Endothelial cell of umbilical vein (primary cell): ENCODE measurements at regions not wholly inside any gene's neighbourhood (a gene's known extent, or its start where the extent isn't known, plus 50 kb on each side); places are given as distances from the start of the nearest gene placed in this dataset.

Source experiments
- BruUV-seq: library from RNA; stranded (reverse); fragments of 400-500 nt; replicated peaks from 2 replicates; lab custom pipeline; 2021; lab: Mats Ljungman, UMichigan
- CTCF ChIA-PET: fragments of 300-600, 350-600 bp; sonication (Branson Sonifier 250); formaldehyde crosslinking; loops from one replicate; lab custom pipeline; 2021; ENCODE audit warnings: antibody characterized with exemption, inconsistent platforms; lab: Charles Lee
- POLR2A ChIA-PET: fragments of 300-600, 350-600 bp; sonication (Branson Sonifier 250); formaldehyde crosslinking; loops from one replicate; lab custom pipeline; 2021; ENCODE audit warnings: antibody characterized with exemption, inconsistent platforms; lab: Charles Lee
- DNase-seq: peaks from one replicate; pipeline ENCODE4 v3.0.0-alpha.2; 2011; ENCODE audit warnings: low read depth, low spot score
- FAIRE-seq: peaks from 2 replicates; lab custom pipeline; 2011; peaks lifted over from hg19 to GRCh38; lab: Jason Lieb, UNC
- H2AFZ ChIP-seq: 2 replicates; pipeline ENCODE4 v1.6.0; 2012; ENCODE audit warnings: low read depth, low read length, control low read depth, inconsistent platforms
- H3K27ac ChIP-seq: 2 replicates; pipeline ENCODE4 v1.5.1; 2011; ENCODE audit warnings: low read depth, mild to moderate bottlenecking, control low read depth, low read length, moderate library complexity; ENCODE audit not compliant: insufficient read depth
- H3K27me3 ChIP-seq, 2 experiments: 2 replicates each; pipeline versions ENCODE4 v1.6.0 to v1.6.1; 2011; ENCODE audit warnings: low read length in 2 of 2, mixed read lengths in 1 of 2; ENCODE audit not compliant: control insufficient read depth in 2 of 2, insufficient read depth in 2 of 2
- H3K36me3 ChIP-seq, 2 experiments: 2 replicates in 1 of 2; 3 replicates in 1 of 2; pipeline ENCODE4 v1.5.1; 2011; ENCODE audit warnings: low read length in 2 of 2, mild to moderate bottlenecking in 1 of 2, moderate library complexity in 1 of 2; ENCODE audit not compliant: control insufficient read depth in 2 of 2, insufficient read depth in 2 of 2; ENCODE audit errors: extremely low read depth in 1 of 2
- H3K4me1 ChIP-seq: 3 replicates; pipeline ENCODE4 v1.5.1; 2011; ENCODE audit warnings: mild to moderate bottlenecking, low read length; ENCODE audit not compliant: control insufficient read depth, insufficient read depth; ENCODE audit errors: extremely low read depth
- H3K4me2 ChIP-seq: 2 replicates; pipeline ENCODE4 v1.6.1; 2011; ENCODE audit warnings: low read length, control low read depth, mixed read lengths; ENCODE audit not compliant: insufficient read depth
- H3K4me3 ChIP-seq, 3 experiments: fragments of 200-600 bp in 1 of 3; sonication (generic), shearing (Covaris generic) in 1 of 3; replicated peaks in 1 of 3; 2 replicates each; pipeline ENCODE4 v1.5.1; 2011 to 2016; ENCODE audit warnings: control low read depth in 3 of 3, low read length in 3 of 3, mild to moderate bottlenecking in 2 of 3, inconsistent platforms in 1 of 3, low read depth in 1 of 3, moderate library complexity in 1 of 3; ENCODE audit not compliant: insufficient read depth in 1 of 3
- H3K79me2 ChIP-seq: 2 replicates; pipeline ENCODE4 v1.6.0; 2012; ENCODE audit warnings: low read length, inconsistent platforms; ENCODE audit not compliant: control insufficient read depth, insufficient read depth
- H3K9ac ChIP-seq: replicated peaks from 2 replicates; pipeline ENCODE3; 2011; ENCODE audit warnings: low read length, control low read depth; ENCODE audit not compliant: insufficient read depth; ENCODE audit errors: extremely low read depth
- H3K9me1 ChIP-seq: replicated peaks from 3 replicates; pipeline ENCODE4 v1.6.0; 2011; ENCODE audit warnings: mild to moderate bottlenecking, low read length; ENCODE audit not compliant: control insufficient read depth, insufficient read depth; ENCODE audit errors: extremely low read depth
- H3K9me3 ChIP-seq: replicated peaks from 2 replicates; pipeline ENCODE4 v1.5.1; 2012; ENCODE audit warnings: low read length, inconsistent platforms; ENCODE audit not compliant: control insufficient read depth, insufficient read depth
- H4K20me1 ChIP-seq: replicated peaks from 2 replicates; pipeline ENCODE3; 2011; ENCODE audit warnings: mild to moderate bottlenecking, low read length; ENCODE audit not compliant: control insufficient read depth, insufficient read depth; ENCODE audit errors: extremely low read depth
- EZH2 ChIP-seq: IDR thresholded peaks from 2 replicates; pipeline ENCODE4 v1.6.1; 2012; ENCODE audit warnings: borderline replicate concordance, low read depth, mild to moderate bottlenecking, moderate library complexity, low read length, inconsistent platforms; ENCODE audit not compliant: severe bottlenecking
- FOS ChIP-seq: IDR thresholded peaks from 2 replicates; pipeline ENCODE4 v1.6.1; 2011; ENCODE audit warnings: mild to moderate bottlenecking, low read length, moderate library complexity, borderline replicate concordance; ENCODE audit not compliant: insufficient read depth
- GATA2 ChIP-seq: IDR thresholded peaks from 2 replicates; pipeline ENCODE4 v1.7.0; 2011; ENCODE audit warnings: low read depth, mild to moderate bottlenecking, moderate library complexity, mixed read lengths, low read length; ENCODE audit not compliant: insufficient read length, insufficient read depth
- JUN ChIP-seq: IDR thresholded peaks from 2 replicates; pipeline ENCODE4 v1.6.1; 2011; ENCODE audit warnings: borderline replicate concordance, low read depth; ENCODE audit not compliant: insufficient read length, insufficient read depth
- MAX ChIP-seq: IDR thresholded peaks from 2 replicates; pipeline ENCODE4 v1.6.1; 2011; ENCODE audit not compliant: insufficient read depth, insufficient read length
- MYC ChIP-seq: IDR thresholded peaks from one replicate; pipeline ENCODE4 v1.6.1; 2011; ENCODE audit warnings: mild to moderate bottlenecking, low read depth, low read length
- POLR2A ChIP-seq: IDR thresholded peaks from 2 replicates; pipeline ENCODE4 v1.6.1; 2012; ENCODE audit warnings: low read depth, mild to moderate bottlenecking, control low read depth, low read length
- POLR2AphosphoS5 ChIP-seq: IDR thresholded peaks from 2 replicates; pipeline ENCODE4 v1.6.1; 2012; ENCODE audit warnings: low read depth, mild to moderate bottlenecking, control low read depth, low read length, moderate library complexity; ENCODE audit not compliant: insufficient read depth
- dilution Hi-C: fragments of 300-500 bp; cut with MboI; formaldehyde crosslinking; loops from one replicate; pipeline ENCODE4 v1.15.0; 2019; ENCODE audit warnings: low sequenced_read_pairs; ENCODE audit not compliant: extremely low pct_ligation_motif_present
- intact Hi-C: fragments of 100-400 bp; cut with micrococcal nuclease; formaldehyde crosslinking; loops from one replicate; pipeline ENCODE4 v1.10.0; 2022

GRCh38 chr2:60054571-60055340 is 498.7 kb downstream of the BCL11A start:
- no peaks in the 10 kb centered on the region for H3K9me1 ChIP-seq
- no peak for FAIRE-seq
- DNase-seq, result no peak
- POLR2A ChIA-PET, result no interaction called here
- H3K4me3 ChIP-seq, result no peak overlapping the region
- no peak overlapping the region for H3K4me2 ChIP-seq
- dilution Hi-C loops (no loop called here), intact Hi-C loops (no loop called here)
- no peaks in the 10 kb centered on the region for H3K9me3 ChIP-seq
- H3K36me3 ChIP-seq, result no peaks in the 10 kb centered on the region
- BruUV-seq, result no TSS peak
- no peaks in the 10 kb centered on the region for H3K79me2 ChIP-seq
- TF ChIP-seq FOS (no peak), EZH2 (no peak), POLR2A (no peak), POLR2AphosphoS5 (no peak), JUN (no peak), MYC (no peak)
- no peaks in the 10 kb centered on the region for H4K20me1 ChIP-seq
- H3K27me3 ChIP-seq, result no peaks in the 10 kb centered on the region
- CTCF ChIA-PET, result no interaction called here
- H3K4me1 ChIP-seq, result no peaks in the 10 kb centered on the region
- no peak overlapping the region for H3K9ac ChIP-seq
- H2AFZ ChIP-seq, result no peak overlapping the region
- H3K27ac ChIP-seq, result no peak overlapping the region

- Histone ChIP-seq H3K9ac (no peak overlapping the region), H3K27ac (no peak overlapping the region), H3K4me1 (no peaks in the 10 kb centered on the region), H3K36me3 (no peaks in the 10 kb centered on the region), H3K9me3 (no peaks in the 10 kb centered on the region), H3K27me3 (no peaks in the 10 kb centered on the region), H3K9me1 (no peaks in the 10 kb centered on the region), H3K4me2 (no peak overlapping the region), H4K20me1 (no peaks in the 10 kb centered on the region), H2AFZ (no peak overlapping the region), H3K4me3 (no peak overlapping the region), H3K79me2 (no peaks in the 10 kb centered on the region)
- intact Hi-C loops (no loop called here), dilution Hi-C loops (no loop called here)
- ChIA-PET POLR2A (no interaction called here), CTCF (no interaction called here)
- no peak for TF ChIP-seq MAX
- TF ChIP-seq EZH2, result no peak
- TF ChIP-seq POLR2AphosphoS5, result no peak
- no peak for TF ChIP-seq GATA2
- DNase-seq (no peak), FAIRE-seq (no peak)
- no TSS peak for BruUV-seq
Observed at GRCh38 chr2:60053791-60054190, 499.7 kb downstream of the BCL11A start.
